ENCODE measurements at regions not wholly inside any gene's neighbourhood (a gene's known extent, or its start where the extent isn't known, plus 50 kb on each side); places are given as distances from the start of the nearest gene placed in this dataset.

DNA sequence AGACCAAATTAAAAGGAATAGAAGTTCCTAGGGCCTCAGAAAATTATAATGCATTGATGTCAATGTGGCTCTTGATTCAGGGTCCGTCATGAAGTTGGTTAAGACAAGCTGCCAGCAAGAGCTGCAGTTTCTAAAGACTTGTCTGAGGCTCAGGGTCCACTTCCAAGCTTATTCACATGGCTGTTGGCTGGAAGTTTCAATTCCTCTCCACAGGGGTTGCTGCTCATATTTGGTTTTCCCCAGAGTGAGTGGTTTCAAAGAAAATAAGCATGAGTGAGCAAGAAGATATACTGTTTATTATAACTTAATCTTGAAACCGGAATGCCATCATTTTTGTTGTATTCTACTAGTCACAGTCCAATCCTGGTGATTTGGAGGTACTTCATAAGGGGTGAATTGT, 1247.4 kb downstream of the LRFN5 start:
- POLR2A ChIA-PET = no interaction called here
- H3K4me1 ChIP-seq = no peaks in the 10 kb centered on the region
- H3K27me3 Mint-ChIP-seq (ENCODE audit: insufficient read depth, unreplicated experiment) = no peaks in the 10 kb centered on the region
- H3K36me3 ChIP-seq (ENCODE audit: control insufficient read depth, insufficient read depth, low read length) = no peaks in the 10 kb centered on the region
- CTCF ChIA-PET = no interaction called here
- H3K9me3 Mint-ChIP-seq (ENCODE audit: unreplicated experiment) = no peaks in the 10 kb centered on the region
- no peaks in the 10 kb centered on the region for H3K9me3 ChIP-seq
- no peaks in the 10 kb centered on the region for H3K4me1 Mint-ChIP-seq (ENCODE audit: low read depth, unreplicated experiment)
- no peaks in the 10 kb centered on the region for H3K27me3 ChIP-seq (replicated peaks; ENCODE audit: control insufficient read depth, insufficient read depth, low read length)
- no peak overlapping the region for H3K4me3 ChIP-seq (ENCODE audit: low read depth, low read length)
- no peaks in the 10 kb centered on the region for H3K36me3 Mint-ChIP-seq (ENCODE audit: insufficient read depth, unreplicated experiment)
- H3K27ac Mint-ChIP-seq (ENCODE audit: unreplicated experiment) = no peak overlapping the region
- intact Hi-C loops (cut with micrococcal nuclease; ENCODE audit: unreplicated experiment) = no loop called here
- TF ChIP-seq, protein P1, sequence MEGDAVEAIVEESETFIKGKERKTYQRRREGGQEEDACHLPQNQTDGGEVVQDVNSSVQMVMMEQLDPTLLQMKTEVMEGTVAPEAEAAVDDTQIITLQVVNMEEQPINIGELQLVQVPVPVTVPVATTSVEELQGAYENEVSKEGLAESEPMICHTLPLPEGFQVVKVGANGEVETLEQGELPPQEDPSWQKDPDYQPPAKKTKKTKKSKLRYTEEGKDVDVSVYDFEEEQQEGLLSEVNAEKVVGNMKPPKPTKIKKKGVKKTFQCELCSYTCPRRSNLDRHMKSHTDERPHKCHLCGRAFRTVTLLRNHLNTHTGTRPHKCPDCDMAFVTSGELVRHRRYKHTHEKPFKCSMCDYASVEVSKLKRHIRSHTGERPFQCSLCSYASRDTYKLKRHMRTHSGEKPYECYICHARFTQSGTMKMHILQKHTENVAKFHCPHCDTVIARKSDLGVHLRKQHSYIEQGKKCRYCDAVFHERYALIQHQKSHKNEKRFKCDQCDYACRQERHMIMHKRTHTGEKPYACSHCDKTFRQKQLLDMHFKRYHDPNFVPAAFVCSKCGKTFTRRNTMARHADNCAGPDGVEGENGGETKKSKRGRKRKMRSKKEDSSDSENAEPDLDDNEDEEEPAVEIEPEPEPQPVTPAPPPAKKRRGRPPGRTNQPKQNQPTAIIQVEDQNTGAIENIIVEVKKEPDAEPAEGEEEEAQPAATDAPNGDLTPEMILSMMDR (IDR thresholded peaks at IDR 0.05; ENCODE audit: insufficient read depth in 1 of 2, low read depth in 1 of 2, low read length in 1 of 2, severe bottlenecking in 1 of 2, unreplicated experiment in 1 of 2) = no peak
- no peak for DNase-seq
- no TSS peak for BruUV-seq (replicated peaks)
- no peak overlapping the region for H3K4me3 Mint-ChIP-seq (ENCODE audit: unreplicated experiment)

DNA sequence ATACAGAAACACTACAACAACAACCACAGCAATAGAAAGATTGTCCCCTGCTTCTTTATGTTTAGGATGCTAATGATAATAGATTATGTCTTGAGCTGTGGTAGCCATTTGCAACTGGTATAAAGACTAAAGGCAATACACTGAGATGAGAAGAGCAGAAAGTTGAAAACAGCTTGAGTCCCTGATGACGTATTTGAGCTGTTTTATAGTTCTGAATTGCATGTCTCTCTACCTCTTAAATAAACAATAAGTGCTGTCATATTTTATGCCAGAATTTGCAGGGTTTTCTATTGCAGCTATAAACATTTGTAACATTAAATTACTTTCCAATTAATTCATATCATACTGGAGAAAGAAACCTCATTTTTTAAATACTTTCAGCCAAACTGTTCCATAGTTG, 1242.0 kb downstream of the LRFN5 start:
- no TSS peak for BruUV-seq (replicated peaks)
- no peaks in the 10 kb centered on the region for H3K9me3 Mint-ChIP-seq (ENCODE audit: unreplicated experiment)
- H3K36me3 ChIP-seq (ENCODE audit: control insufficient read depth, insufficient read depth, low read length) = no peaks in the 10 kb centered on the region
- ChIA-PET CTCF (no interaction called here), POLR2A (no interaction called here)
- H3K27me3 Mint-ChIP-seq (ENCODE audit: insufficient read depth, unreplicated experiment) = no peaks in the 10 kb centered on the region
- H3K4me1 Mint-ChIP-seq (ENCODE audit: low read depth, unreplicated experiment) = no peaks in the 10 kb centered on the region
- intact Hi-C loops (cut with micrococcal nuclease; ENCODE audit: unreplicated experiment) = no loop called here
- no peaks in the 10 kb centered on the region for H3K36me3 Mint-ChIP-seq (ENCODE audit: insufficient read depth, unreplicated experiment)
- DNase-seq = no peak
- no peaks in the 10 kb centered on the region for H3K4me1 ChIP-seq
- no peaks in the 10 kb centered on the region for H3K27me3 ChIP-seq (replicated peaks; ENCODE audit: control insufficient read depth, insufficient read depth, low read length)
- H3K9me3 ChIP-seq = no peaks in the 10 kb centered on the region
- no peak overlapping the region for H3K4me3 Mint-ChIP-seq (ENCODE audit: unreplicated experiment)
- TF ChIP-seq, protein P1 (IDR thresholded peaks at IDR 0.05; ENCODE audit: insufficient read depth in 1 of 2, low read depth in 1 of 2, low read length in 1 of 2, severe bottlenecking in 1 of 2, unreplicated experiment in 1 of 2) = no peak
- H3K27ac Mint-ChIP-seq (ENCODE audit: unreplicated experiment) = no peak overlapping the region
- H3K4me3 ChIP-seq (ENCODE audit: low read depth, low read length) = no peak overlapping the region

DNA sequence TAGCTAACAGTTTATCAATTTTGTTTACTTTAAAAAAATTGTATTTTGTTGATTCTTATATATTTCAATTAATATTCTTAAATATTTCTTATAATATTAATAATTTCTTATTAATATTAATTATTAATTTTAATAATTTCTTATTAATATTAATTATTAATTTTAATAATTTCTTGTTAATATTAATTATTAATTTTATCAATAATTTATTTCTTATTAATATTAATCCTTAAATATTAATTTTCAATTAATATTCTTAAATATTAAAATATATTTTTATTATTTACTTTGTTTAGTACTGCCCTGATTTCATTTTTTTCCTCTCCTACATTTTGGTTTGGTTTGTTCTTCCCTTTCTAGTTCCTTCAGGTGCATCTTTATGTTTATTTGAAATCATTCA, 1208.1 kb downstream of the LRFN5 start:
- intact Hi-C loops (cut with micrococcal nuclease; ENCODE audit: unreplicated experiment) = no loop called here
- H3K27me3 Mint-ChIP-seq (ENCODE audit: insufficient read depth, unreplicated experiment) = no peaks in the 10 kb centered on the region
- H3K4me3 Mint-ChIP-seq (ENCODE audit: unreplicated experiment) = no peak overlapping the region
- ChIA-PET POLR2A (no interaction called here), CTCF (no interaction called here)
- Histone ChIP-seq H3K4me1 (no peaks in the 10 kb centered on the region), H3K36me3 (ENCODE audit: control insufficient read depth, insufficient read depth, low read length) (no peaks in the 10 kb centered on the region), H3K27me3 (replicated peaks; ENCODE audit: control insufficient read depth, insufficient read depth, low read length) (no peaks in the 10 kb centered on the region), H3K9me3 (no peaks in the 10 kb centered on the region), H3K4me3 (ENCODE audit: low read depth, low read length) (no peak overlapping the region)
- H3K36me3 Mint-ChIP-seq (ENCODE audit: insufficient read depth, unreplicated experiment) = no peaks in the 10 kb centered on the region
- no peaks in the 10 kb centered on the region for H3K9me3 Mint-ChIP-seq (ENCODE audit: unreplicated experiment)
- no peaks in the 10 kb centered on the region for H3K4me1 Mint-ChIP-seq (ENCODE audit: low read depth, unreplicated experiment)
- TF ChIP-seq, protein P1 (IDR thresholded peaks at IDR 0.05; ENCODE audit: insufficient read depth in 1 of 2, low read depth in 1 of 2, low read length in 1 of 2, severe bottlenecking in 1 of 2, unreplicated experiment in 1 of 2) = no peak
- no peak overlapping the region for H3K27ac Mint-ChIP-seq (ENCODE audit: unreplicated experiment)
- no peak for DNase-seq
- no TSS peak for BruUV-seq (replicated peaks)

Data from Caco-2 (cell line).